OCI-LY3 (cell line): ENCODE measurements at regions not wholly inside any gene's neighbourhood (a gene's known extent, or its start where the extent isn't known, plus 50 kb on each side); places are given as distances from the start of the nearest gene placed in this dataset.

Source experiments
- EZH2phosphoT487 ChIP-seq: fragments of 200-600 bp; shearing (Covaris generic); IDR thresholded peaks from 2 replicates; pipeline ENCODE4 v1.6.1; 2018; ENCODE audit warnings: antibody characterized with exemption, mixed run types, low read depth
- TF ChIP-seq, protein P1 (sequence below): fragments of 200-600, 300-600 bp; sonication (generic); IDR thresholded peaks from 2 replicates; pipeline ENCODE4 v1.5.1; 2014; ENCODE audit warnings: antibody characterized with exemption, low read length, low read depth

GRCh38 chr9:99590410-99590809, 231.3 kb upstream of the NR4A3 start:
- TF ChIP-seq, protein P1, sequence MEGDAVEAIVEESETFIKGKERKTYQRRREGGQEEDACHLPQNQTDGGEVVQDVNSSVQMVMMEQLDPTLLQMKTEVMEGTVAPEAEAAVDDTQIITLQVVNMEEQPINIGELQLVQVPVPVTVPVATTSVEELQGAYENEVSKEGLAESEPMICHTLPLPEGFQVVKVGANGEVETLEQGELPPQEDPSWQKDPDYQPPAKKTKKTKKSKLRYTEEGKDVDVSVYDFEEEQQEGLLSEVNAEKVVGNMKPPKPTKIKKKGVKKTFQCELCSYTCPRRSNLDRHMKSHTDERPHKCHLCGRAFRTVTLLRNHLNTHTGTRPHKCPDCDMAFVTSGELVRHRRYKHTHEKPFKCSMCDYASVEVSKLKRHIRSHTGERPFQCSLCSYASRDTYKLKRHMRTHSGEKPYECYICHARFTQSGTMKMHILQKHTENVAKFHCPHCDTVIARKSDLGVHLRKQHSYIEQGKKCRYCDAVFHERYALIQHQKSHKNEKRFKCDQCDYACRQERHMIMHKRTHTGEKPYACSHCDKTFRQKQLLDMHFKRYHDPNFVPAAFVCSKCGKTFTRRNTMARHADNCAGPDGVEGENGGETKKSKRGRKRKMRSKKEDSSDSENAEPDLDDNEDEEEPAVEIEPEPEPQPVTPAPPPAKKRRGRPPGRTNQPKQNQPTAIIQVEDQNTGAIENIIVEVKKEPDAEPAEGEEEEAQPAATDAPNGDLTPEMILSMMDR = no peak
- TF ChIP-seq EZH2phosphoT487 = no peak
